GM12878 (cell line): ENCODE measurements at regions not wholly inside any gene's neighbourhood (a gene's known extent, or its start where the extent isn't known, plus 50 kb on each side); places are given as distances from the start of the nearest gene placed in this dataset.

Experiments
- CTCF ChIP-seq, 3 experiments: IDR thresholded peaks in 2 of 3; conservative IDR thresholded peaks in 1 of 3; 2 replicates each; pipeline ENCODE4 v1.5.1; 2011; ENCODE audit warnings: low read depth in 3 of 3, low read length in 3 of 3, mild to moderate bottlenecking in 3 of 3, control low read depth in 2 of 3, moderate library complexity in 2 of 3, inconsistent platforms in 1 of 3, mixed read lengths in 1 of 3; ENCODE audit not compliant: control insufficient read depth in 2 of 3, insufficient read depth in 1 of 3; ENCODE audit errors: extremely low read depth in 1 of 3
- RAD51 ChIP-seq: fragments of 450-650 bp; IDR thresholded peaks from 2 replicates; pipeline ENCODE4 v1.6.1; 2016; ENCODE audit warnings: moderate library complexity, mild to moderate bottlenecking, inconsistent platforms

- TF ChIP-seq CTCF (IDR thresholded peaks at IDR 0.05 in 2 of 3, conservative IDR thresholded peaks at IDR 0.05 in 1 of 3; ENCODE audit: control insufficient read depth in 2 of 3, extremely low read depth in 1 of 3, insufficient read depth in 1 of 3, low read depth in 3 of 3, low read length in 3 of 3) (no peak), RAD51 (no peak)
Measured at GRCh38 chr10:132485391-132485790, 52.2 kb upstream of the INPP5A start.
